ENCODE measurements at regions not wholly inside any gene's neighbourhood (a gene's known extent, or its start where the extent isn't known, plus 50 kb on each side); places are given as distances from the start of the nearest gene placed in this dataset.

GRCh38 chr22:47629273-47629711 is 866.8 kb downstream of the TBC1D22A start:
- no peaks in the 10 kb centered on the region for H3K36me3 ChIP-seq (ENCODE audit: insufficient read depth, low read length)
- H3K9me3 ChIP-seq (ENCODE audit: low read length), result no peaks in the 10 kb centered on the region
- H3K4me3 ChIP-seq (ENCODE audit: low read length), result no peak overlapping the region
- H3K27me3 ChIP-seq (ENCODE audit: insufficient read depth, low read length), result no peaks in the 10 kb centered on the region
- H2AFZ ChIP-seq (ENCODE audit: low read depth, low read length), result no peak overlapping the region
- H3K4me1 ChIP-seq (ENCODE audit: insufficient read depth, low read length), result no peaks in the 10 kb centered on the region

DNA sequence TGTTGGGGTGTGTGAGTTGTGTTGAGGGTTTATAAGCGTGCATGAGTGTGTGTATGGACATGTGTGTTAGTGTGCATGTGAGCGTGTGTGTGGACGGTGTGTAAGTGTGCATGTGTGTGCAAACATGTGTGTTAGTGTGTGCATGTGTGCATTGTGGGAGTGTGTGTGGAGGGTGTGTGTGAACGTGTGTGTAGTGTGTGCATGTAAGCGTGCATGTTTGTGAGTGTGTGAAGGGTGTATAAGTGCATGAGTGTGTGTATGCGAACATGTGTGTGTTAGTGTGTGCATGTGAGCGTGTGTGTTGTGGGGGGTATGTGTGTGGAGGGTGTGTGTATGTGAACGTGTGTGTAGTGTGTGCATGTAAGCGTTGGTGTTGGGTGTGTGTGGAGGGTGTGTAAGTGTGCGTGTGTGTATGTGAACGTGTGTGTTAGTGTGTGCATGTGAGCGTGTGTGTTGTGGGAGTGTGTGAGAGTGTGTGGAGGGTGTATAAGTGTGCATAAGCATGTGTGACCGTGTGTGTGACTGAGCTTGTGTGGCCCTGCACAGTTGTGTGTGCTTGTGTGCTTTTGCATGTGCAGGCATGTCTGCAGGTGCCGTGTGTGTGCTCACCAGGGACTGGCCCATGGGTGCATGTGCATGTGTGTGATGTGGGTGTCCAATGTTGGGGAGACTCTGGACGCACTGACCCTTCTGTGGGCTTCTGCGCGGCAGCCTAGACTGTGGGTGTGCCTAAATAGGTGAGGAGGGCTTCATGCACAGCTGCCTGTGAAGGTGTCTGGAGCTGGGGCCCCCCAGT is 866.2 kb downstream of the TBC1D22A start:
- H3K36me3 ChIP-seq (ENCODE audit: insufficient read depth, low read length), result no peaks in the 10 kb centered on the region
- no peaks in the 10 kb centered on the region for H3K4me1 ChIP-seq (ENCODE audit: insufficient read depth, low read length)
- H3K27me3 ChIP-seq (ENCODE audit: insufficient read depth, low read length), result no peaks in the 10 kb centered on the region
- H3K9me3 ChIP-seq (ENCODE audit: low read length), result no peaks in the 10 kb centered on the region
- no peak overlapping the region for H2AFZ ChIP-seq (ENCODE audit: low read depth, low read length)
- H3K4me3 ChIP-seq (ENCODE audit: low read length), result no peak overlapping the region

- Histone ChIP-seq H3K4me3 (ENCODE audit: low read length) (no peak overlapping the region), H3K27me3 (ENCODE audit: insufficient read depth, low read length) (no peaks in the 10 kb centered on the region), H3K4me1 (ENCODE audit: insufficient read depth, low read length) (no peaks in the 10 kb centered on the region)
Measured at GRCh38 chr22:47627556-47628253, 865.3 kb downstream of the TBC1D22A start.

GRCh38 chr22:47626428-47627390 is 864.3 kb downstream of the TBC1D22A start:
- Histone ChIP-seq H3K4me1 (ENCODE audit: insufficient read depth, low read length) (no peaks in the 10 kb centered on the region), H3K9me3 (ENCODE audit: low read length) (no peaks in the 10 kb centered on the region), H3K27me3 (ENCODE audit: insufficient read depth, low read length) (no peaks in the 10 kb centered on the region), H3K4me3 (ENCODE audit: low read length) (no peak overlapping the region), H3K36me3 (ENCODE audit: insufficient read depth, low read length) (no peaks in the 10 kb centered on the region), H2AFZ (ENCODE audit: low read depth, low read length) (no peak overlapping the region)

More at GRCh38 chr22:47627556-47628253, 865.3 kb downstream of the TBC1D22A start:
- no peak overlapping the region for H2AFZ ChIP-seq (ENCODE audit: low read depth, low read length)
- H3K9me3 ChIP-seq (ENCODE audit: low read length), result no peaks in the 10 kb centered on the region
- H3K36me3 ChIP-seq (ENCODE audit: insufficient read depth, low read length), result no peaks in the 10 kb centered on the region

DNA sequence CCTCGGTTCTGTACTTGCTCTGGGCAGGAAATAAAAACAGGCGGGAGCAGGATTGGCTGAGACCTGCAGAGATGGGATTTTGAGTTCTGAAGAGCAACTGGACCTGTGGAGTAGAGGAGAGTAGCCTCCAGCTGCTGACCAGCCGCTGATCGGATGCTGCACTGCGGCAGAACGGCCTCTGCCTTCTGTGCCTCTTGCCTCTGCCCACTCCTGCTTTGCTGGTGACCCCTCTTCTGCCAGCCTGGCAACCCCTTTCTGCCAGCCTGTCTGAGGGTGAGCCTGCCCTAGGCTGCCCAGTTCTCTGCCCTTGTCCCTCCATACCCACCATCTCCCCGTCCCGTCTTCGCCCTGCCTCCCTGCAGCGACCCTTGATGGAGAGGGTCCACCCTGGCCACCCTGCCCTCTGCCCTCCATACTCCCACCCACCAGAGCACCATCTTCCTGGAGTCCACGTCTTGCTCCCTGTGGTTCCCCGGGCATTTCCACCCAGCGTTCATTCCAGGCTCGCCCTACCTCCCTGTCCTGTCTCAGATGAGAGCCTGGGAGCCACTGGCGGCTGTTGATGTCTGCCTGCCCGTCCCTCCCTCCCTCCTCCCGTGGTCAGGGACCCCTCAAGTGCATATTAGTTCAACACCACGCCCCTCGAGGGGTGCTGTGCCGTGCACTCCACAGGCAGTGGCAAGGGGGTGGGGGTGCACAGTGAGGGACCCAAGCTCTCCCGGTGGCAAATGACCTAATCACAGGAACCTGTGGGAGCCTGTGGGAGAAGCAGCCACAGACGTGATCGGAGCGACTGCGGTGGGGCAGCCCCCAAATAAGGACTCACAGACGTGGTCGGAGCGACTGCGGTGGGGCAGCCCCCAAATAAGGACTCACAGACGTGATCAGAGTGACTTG is 863.3 kb downstream of the TBC1D22A start:
- Histone ChIP-seq H3K4me1 (ENCODE audit: insufficient read depth, low read length) (no peaks in the 10 kb centered on the region), H2AFZ (ENCODE audit: low read depth, low read length) (no peak overlapping the region), H3K36me3 (ENCODE audit: insufficient read depth, low read length) (no peaks in the 10 kb centered on the region), H3K27me3 (ENCODE audit: insufficient read depth, low read length) (no peaks in the 10 kb centered on the region), H3K9me3 (ENCODE audit: low read length) (no peaks in the 10 kb centered on the region), H3K4me3 (ENCODE audit: low read length) (no peak overlapping the region)

- Histone ChIP-seq H3K9me3 (ENCODE audit: low read length) (no peaks in the 10 kb centered on the region), H2AFZ (ENCODE audit: low read depth, low read length) (no peak overlapping the region), H3K27me3 (ENCODE audit: insufficient read depth, low read length) (no peaks in the 10 kb centered on the region), H3K36me3 (ENCODE audit: insufficient read depth, low read length) (no peaks in the 10 kb centered on the region), H3K4me3 (ENCODE audit: low read length) (no peak overlapping the region), H3K4me1 (ENCODE audit: insufficient read depth, low read length) (no peaks in the 10 kb centered on the region)
Measured at GRCh38 chr22:47625013-47625385, 862.5 kb downstream of the TBC1D22A start.

GRCh38 chr22:47624252-47625012 is 862.0 kb downstream of the TBC1D22A start:
- no peaks in the 10 kb centered on the region for H3K27me3 ChIP-seq (ENCODE audit: insufficient read depth, low read length)
- no peaks in the 10 kb centered on the region for H3K36me3 ChIP-seq (ENCODE audit: insufficient read depth, low read length)
- no peaks in the 10 kb centered on the region for H3K4me1 ChIP-seq (ENCODE audit: insufficient read depth, low read length)
- no peak overlapping the region for H2AFZ ChIP-seq (ENCODE audit: low read depth, low read length)
- no peaks in the 10 kb centered on the region for H3K9me3 ChIP-seq (ENCODE audit: low read length)
- H3K4me3 ChIP-seq (ENCODE audit: low read length), result no peak overlapping the region

- H3K9me3 ChIP-seq (ENCODE audit: low read length), result no peaks in the 10 kb centered on the region
- no peaks in the 10 kb centered on the region for H3K4me1 ChIP-seq (ENCODE audit: insufficient read depth, low read length)
- no peak overlapping the region for H3K4me3 ChIP-seq (ENCODE audit: low read length)
- H3K27me3 ChIP-seq (ENCODE audit: insufficient read depth, low read length), result no peaks in the 10 kb centered on the region
- H3K36me3 ChIP-seq (ENCODE audit: insufficient read depth, low read length), result no peaks in the 10 kb centered on the region
- H2AFZ ChIP-seq (ENCODE audit: low read depth, low read length), result no peak overlapping the region
Measured at GRCh38 chr22:47623763-47624148, 861.3 kb downstream of the TBC1D22A start.

DNA sequence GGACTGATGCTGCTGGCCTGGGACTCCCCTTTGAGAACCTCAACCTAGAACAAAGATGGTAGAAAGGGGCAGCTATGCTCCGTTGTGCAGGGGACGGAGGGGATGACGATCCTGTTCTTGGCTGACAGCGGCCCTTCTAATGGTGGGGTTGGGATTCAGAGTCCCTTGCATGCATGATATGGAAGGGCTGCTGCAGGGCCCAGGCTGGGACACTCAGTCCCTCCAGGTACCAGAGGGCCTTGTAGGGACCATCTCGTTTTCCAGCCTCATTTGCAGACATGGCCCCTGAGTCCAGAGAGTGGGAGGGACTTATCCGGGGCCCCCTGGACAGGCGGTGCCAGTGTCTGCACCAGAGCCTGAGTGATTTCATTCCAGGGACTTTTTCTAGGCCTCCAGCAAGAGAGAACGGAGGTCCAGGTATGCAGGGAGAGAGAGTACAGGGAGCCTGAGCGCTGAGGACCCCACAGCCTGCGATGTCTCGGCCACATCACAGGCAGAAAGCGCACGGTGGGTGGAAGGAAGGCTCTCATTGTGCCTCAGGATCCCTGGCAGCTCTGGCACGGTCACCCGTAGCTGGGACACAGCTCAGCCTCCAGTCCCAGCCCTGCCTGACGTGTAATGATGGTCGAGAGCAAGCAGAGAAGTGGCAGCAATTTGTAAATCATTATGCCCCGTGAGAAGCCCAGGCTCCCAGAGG is 860.8 kb downstream of the TBC1D22A start:
- Histone ChIP-seq H2AFZ (ENCODE audit: low read depth, low read length) (no peak overlapping the region), H3K36me3 (ENCODE audit: insufficient read depth, low read length) (no peaks in the 10 kb centered on the region), H3K4me1 (ENCODE audit: insufficient read depth, low read length) (no peaks in the 10 kb centered on the region), H3K27me3 (ENCODE audit: insufficient read depth, low read length) (no peaks in the 10 kb centered on the region), H3K4me3 (ENCODE audit: low read length) (no peak overlapping the region), H3K9me3 (ENCODE audit: low read length) (no peaks in the 10 kb centered on the region)

DNA sequence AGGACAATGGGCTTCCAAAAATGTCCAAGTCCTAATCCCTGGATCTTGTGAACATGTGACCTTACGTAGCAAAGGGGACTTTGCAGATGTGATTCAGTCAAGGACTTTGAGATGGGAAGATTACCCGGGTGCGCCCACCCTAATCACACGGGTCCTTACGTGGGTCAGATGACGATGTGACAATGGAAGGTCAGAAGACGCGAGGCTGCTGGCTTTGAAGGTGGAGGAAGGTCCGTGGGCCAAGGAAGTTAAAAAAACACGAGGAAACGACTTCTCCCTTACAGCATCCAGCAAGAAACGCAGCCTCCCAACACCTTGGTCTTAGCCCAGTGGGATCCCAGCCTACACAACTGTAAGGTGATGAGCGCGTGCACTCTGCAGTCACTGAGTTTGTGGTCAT is 860.1 kb downstream of the TBC1D22A start:
- no peaks in the 10 kb centered on the region for H3K27me3 ChIP-seq (ENCODE audit: insufficient read depth, low read length)
- no peaks in the 10 kb centered on the region for H3K4me1 ChIP-seq (ENCODE audit: insufficient read depth, low read length)
- no peak overlapping the region for H2AFZ ChIP-seq (ENCODE audit: low read depth, low read length)
- H3K36me3 ChIP-seq (ENCODE audit: insufficient read depth, low read length), result no peaks in the 10 kb centered on the region
- no peaks in the 10 kb centered on the region for H3K9me3 ChIP-seq (ENCODE audit: low read length)
- no peak overlapping the region for H3K4me3 ChIP-seq (ENCODE audit: low read length)

- H3K4me3 ChIP-seq (ENCODE audit: low read length), result no peak overlapping the region
- no peaks in the 10 kb centered on the region for H3K4me1 ChIP-seq (ENCODE audit: insufficient read depth, low read length)
- no peaks in the 10 kb centered on the region for H3K27me3 ChIP-seq (ENCODE audit: insufficient read depth, low read length)
- no peaks in the 10 kb centered on the region for H3K36me3 ChIP-seq (ENCODE audit: insufficient read depth, low read length)
- H2AFZ ChIP-seq (ENCODE audit: low read depth, low read length), result no peak overlapping the region
- H3K9me3 ChIP-seq (ENCODE audit: low read length), result no peaks in the 10 kb centered on the region
Measured at GRCh38 chr22:47621253-47621652, 858.8 kb downstream of the TBC1D22A start.

Data from neuron (in vitro differentiated cells).